Cerebellar cortex (tissue), 1 donor: ENCODE measurements at regions not wholly inside any gene's neighbourhood (a gene's known extent, or its start where the extent isn't known, plus 50 kb on each side); places are given as distances from the start of the nearest gene placed in this dataset.

Source experiments
- DNase-seq: peaks from one replicate; pipeline ENCODE4 v3.0.0-alpha.2; 2015; ENCODE audit warnings: low spot score

DNA sequence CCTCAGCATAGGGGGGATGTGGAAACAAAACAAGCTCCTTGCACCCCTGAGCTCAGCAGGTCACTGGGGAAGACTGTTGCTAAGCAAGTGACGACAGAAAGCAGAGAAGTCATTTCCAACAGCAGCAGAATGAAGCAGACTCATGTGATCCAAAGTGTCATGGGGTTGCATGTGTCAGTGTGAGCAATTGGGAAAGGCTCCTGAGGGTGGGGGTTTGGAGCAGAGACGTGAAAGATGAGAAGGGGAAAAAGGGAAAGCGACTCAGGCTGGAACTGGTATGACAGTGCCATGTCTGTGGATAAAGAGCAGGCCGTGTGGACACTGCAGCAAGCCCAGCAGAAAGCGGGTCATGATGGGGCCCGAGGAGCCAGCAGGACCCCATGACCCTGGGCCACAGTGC, 363.9 kb downstream of the PREX1 start:
- DNase-seq, result no peak

DNA sequence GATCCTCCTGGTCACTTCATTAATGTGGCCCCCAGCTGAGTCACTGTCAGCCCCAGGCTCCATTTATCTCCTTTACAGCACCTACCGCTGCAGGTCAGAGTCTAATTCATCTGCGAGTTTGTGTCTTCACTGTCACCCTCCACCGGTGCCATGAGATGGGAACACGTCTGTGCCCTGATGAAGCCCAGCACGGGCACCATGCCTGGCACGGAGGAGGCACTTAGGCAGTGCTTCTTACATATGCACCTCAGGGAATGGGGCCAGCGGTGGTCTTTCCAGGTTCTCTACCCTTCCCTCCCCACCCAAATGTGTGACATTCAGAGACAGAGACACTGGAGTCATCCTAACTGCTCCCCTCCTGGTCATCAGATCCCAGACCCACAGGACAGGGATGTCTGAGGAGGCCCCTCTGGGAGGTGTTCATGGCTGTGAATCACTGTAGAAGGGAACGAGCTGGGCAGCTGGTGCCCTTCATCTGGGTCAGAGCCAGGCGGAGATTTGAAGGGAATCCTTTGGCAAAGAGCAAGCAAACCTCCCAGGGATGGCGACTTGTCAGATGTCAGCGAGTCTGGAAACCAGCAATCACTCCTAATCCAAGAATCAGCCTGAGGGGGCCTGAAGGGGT, 364.6 kb downstream of the PREX1 start:
- DNase-seq, result peak; percentile 14

GRCh38 chr20:48461735-48462119, 366.1 kb downstream of the PREX1 start:
- no peak for DNase-seq

GRCh38 chr20:48461091-48461734, 366.6 kb downstream of the PREX1 start:
- no peak for DNase-seq

DNA sequence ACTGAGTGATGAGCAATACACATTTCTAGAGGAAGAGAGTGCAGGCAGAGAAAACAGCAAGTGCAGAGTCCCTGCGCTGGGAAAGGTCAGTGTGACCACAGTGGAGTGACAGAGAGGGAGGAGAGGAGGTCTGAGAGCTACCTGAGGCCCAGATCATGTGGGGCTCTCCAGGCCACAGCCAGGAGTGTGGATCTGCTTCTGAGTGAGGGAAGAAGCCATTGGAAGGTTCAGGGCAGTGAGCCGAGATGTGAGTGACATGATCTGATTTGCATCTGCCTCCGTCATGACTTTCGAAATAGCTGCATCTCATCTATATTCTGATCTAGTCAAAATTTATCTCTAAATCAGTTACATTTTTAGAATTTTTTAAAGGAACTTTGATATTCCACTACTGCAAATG, 367.1 kb downstream of the PREX1 start:
- DNase-seq, result no peak

DNA sequence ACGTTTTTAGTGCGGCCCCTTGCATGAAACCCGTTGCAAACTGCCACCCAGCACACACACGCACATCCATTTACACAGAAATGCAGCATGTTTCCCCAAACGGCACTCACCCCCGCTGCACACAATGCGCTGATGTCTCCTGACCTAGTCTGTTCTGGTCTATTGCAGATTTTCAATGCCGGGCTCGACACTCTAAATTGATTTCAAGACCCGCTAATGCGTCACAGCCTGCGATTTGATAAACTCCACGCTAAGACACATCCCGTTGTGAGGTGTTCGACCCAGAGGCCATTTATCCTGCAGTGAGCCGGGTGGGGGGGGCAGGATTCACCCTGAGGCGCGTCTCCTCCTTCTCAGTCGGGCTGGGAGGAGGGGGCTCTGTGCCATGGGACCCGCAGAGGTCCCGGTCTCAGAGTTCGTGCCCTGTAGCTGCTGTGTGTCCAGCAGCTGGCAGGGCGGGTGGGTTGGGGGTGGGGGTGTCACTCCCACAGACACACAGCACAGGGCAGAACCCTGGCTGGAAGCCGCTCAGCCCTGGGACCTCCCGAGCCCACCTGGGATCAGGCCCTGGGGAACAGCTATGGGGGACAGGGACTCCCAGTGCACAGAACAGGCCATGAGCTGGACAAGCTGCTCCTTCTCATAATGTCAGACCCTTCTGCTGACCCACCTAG, 367.9 kb downstream of the PREX1 start:
- DNase-seq, result no peak

- DNase-seq, result no peak
Measured at GRCh38 chr20:48458601-48459385, 369.0 kb downstream of the PREX1 start.

DNA sequence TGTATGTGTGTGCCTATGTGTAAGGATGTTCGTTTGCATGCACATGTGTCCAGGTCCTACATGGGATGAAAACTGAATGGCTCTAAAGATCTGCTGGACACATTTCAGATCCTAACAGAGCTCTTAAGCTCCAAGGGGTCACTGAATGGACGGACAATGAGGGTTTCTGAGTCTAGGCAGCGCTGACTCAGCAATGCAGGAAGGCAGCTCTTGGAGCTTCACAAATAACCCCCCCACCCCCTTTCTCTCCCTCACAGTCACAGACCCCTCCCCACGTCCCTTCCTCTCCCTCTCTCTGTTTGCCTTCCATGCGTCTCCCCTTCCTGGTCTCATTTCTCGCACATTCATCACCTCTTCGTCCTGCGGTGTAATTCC, 369.8 kb downstream of the PREX1 start:
- no peak for DNase-seq

- DNase-seq, result no peak
Measured at GRCh38 chr20:48457193-48458002, 370.4 kb downstream of the PREX1 start.

- no peak for DNase-seq
Measured at GRCh38 chr20:48456366-48457192, 371.2 kb downstream of the PREX1 start.

GRCh38 chr20:48455651-48456365, 372.0 kb downstream of the PREX1 start:
- DNase-seq, result no peak

- DNase-seq, result no peak
Measured at GRCh38 chr20:48454671-48455490, 372.9 kb downstream of the PREX1 start.

- DNase-seq, result no peak
Measured at GRCh38 chr20:48453477-48454093, 374.2 kb downstream of the PREX1 start.

DNA sequence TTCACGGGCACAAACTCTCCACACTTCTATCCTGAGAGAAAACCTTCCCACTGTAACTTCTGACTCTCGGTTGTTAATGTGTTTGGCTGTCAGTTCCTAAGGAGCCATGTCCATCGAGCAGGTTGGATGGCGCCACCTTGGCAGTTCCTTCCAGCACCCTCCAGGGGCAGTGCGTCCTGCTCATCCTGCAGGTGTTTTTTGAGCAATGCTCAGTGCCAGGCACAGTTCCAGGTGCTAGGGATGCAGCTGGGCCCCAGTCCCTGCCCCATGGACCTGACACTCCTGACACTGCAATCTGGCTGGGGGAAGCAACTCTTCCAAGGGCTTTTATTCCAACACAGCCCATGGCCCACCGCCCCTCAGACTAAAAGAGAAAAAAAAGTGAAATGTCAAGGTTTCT, 376.4 kb downstream of the PREX1 start:
- no peak for DNase-seq

GRCh38 chr20:48448666-48449600, 378.9 kb downstream of the PREX1 start:
- DNase-seq, result no peak

- DNase-seq, result no peak
Measured at GRCh38 chr20:48447456-48447855, 380.3 kb downstream of the PREX1 start.

- DNase-seq, result no peak
Measured at GRCh38 chr20:48445827-48446226, 382.0 kb downstream of the PREX1 start.

GRCh38 chr20:48444249-48444648, 383.6 kb downstream of the PREX1 start:
- DNase-seq, result no peak
